Peyer's patch (tissue), 4 donors: ENCODE measurements at regions not wholly inside any gene's neighbourhood (a gene's known extent, or its start where the extent isn't known, plus 50 kb on each side); places are given as distances from the start of the nearest gene placed in this dataset.

ENCODE experiments used
- DNase-seq, 3 donors: peaks; one replicate each; pipeline ENCODE4 v3.0.0-alpha.2; 2017 to 2019
- H3K27ac ChIP-seq, 4 donors: fragments of 200-600 bp; sonication (generic); one replicate each; pipeline ENCODE4 v1.5.1; 2016 to 2019
- H3K27me3 ChIP-seq, 2 donors: fragments of 200-600 bp; sonication (generic); one replicate each; pipeline ENCODE4 v1.5.1; 2019
- H3K36me3 ChIP-seq, 3 donors: fragments of 200-600 bp; sonication (generic); one replicate each; pipeline ENCODE4 v1.5.1; 2016 to 2019
- H3K4me1 ChIP-seq, 4 donors: fragments of 200-600 bp; sonication (generic); one replicate each; pipeline ENCODE4 v1.5.1; 2016 to 2019
- H3K4me3 ChIP-seq, 4 donors: fragments of 200-600 bp; sonication (generic); 1 replicate in 3 of 4; 2 replicates in 1 of 4; pipeline ENCODE4 v1.5.1; 2016 to 2019; ENCODE audit warnings: mild to moderate bottlenecking in 1 of 4
- H3K9me3 ChIP-seq, 4 donors: fragments of 200-600 bp; sonication (generic); one replicate each; pipeline ENCODE4 v1.5.1; 2016 to 2019; ENCODE audit warnings: mild to moderate bottlenecking in 1 of 4
- POLR2A ChIP-seq, 2 donors: fragments of 450-650 bp; IDR thresholded peaks; one replicate each; pipeline ENCODE4 v1.5.1; 2017; ENCODE audit warnings: antibody characterized with exemption in 2 of 2, mild to moderate bottlenecking in 2 of 2, moderate library complexity in 2 of 2
- TF ChIP-seq, protein P1 (sequence below), 6 experiments: fragments of 450-650 bp in 4 of 6; fragments of 200-600 bp in 2 of 6; sonication (generic) in 1 of 6; IDR thresholded peaks; one replicate each; pipeline ENCODE4 v1.5.1; 2017 to 2019; ENCODE audit warnings: antibody characterized with exemption in 6 of 6, mild to moderate bottlenecking in 3 of 6, moderate library complexity in 1 of 6

DNA sequence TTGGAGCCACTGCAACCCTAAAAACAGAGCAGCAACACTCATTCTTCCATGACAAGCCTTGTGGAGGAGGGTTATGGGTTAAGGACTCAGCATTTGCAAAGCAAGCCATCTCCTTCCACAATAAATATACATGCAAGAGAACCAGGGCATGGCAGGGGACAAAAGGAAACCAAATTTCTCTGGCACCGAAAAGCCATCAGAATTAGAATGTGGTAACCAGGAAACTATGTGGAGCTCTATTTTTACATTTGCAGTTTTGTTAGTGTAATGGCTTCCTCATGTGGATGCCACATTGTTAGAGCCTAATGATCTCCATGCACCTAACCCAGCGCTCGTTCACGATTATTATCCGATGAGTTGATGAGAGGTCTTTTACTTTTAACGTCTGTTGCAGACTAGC is 91.7 kb downstream of the NAV1 start:
- Histone ChIP-seq H3K4me1 (peaks cover 0 to 13% (median 0%) of the 10 kb centered on the region in 4 donors), H3K36me3 (no peaks in the 10 kb centered on the region), H3K27me3 (no peaks in the 10 kb centered on the region), H3K4me3 (no peak overlapping the region), H3K9me3 (no peaks in the 10 kb centered on the region), H3K27ac (no peak overlapping the region)
- TF ChIP-seq POLR2A (IDR thresholded peaks at IDR 0.05), result no peak
- TF ChIP-seq, protein P1, sequence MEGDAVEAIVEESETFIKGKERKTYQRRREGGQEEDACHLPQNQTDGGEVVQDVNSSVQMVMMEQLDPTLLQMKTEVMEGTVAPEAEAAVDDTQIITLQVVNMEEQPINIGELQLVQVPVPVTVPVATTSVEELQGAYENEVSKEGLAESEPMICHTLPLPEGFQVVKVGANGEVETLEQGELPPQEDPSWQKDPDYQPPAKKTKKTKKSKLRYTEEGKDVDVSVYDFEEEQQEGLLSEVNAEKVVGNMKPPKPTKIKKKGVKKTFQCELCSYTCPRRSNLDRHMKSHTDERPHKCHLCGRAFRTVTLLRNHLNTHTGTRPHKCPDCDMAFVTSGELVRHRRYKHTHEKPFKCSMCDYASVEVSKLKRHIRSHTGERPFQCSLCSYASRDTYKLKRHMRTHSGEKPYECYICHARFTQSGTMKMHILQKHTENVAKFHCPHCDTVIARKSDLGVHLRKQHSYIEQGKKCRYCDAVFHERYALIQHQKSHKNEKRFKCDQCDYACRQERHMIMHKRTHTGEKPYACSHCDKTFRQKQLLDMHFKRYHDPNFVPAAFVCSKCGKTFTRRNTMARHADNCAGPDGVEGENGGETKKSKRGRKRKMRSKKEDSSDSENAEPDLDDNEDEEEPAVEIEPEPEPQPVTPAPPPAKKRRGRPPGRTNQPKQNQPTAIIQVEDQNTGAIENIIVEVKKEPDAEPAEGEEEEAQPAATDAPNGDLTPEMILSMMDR (IDR thresholded peaks at IDR 0.05), result no peak
- DNase-seq, result no peak

DNA sequence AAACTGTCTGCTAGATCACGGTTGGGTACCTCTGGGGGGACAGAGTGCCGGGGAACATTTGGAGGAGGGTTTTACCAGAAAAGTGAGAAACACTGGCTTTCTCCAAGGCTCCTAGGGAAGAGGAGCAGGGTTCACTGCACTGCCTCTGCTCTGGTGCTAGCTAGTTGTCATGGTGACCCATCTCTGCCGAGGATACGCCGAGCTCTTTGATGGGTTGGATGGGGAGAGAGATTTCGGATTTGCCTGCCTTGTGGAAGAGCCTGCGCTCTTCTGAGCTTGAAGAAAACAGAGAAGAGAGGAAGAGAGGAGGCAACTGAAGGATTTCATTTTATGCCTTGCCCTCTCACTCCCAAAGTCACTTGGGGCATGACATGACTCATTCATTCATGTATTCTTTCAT is 92.1 kb downstream of the NAV1 start:
- no peaks in the 10 kb centered on the region for H3K36me3 ChIP-seq
- DNase-seq, result no peak
- H3K27me3 ChIP-seq, result no peaks in the 10 kb centered on the region
- H3K4me1 ChIP-seq, result peaks cover 0 to 13% (median 0%) of the 10 kb centered on the region in 4 donors
- no peak overlapping the region for H3K4me3 ChIP-seq
- no peaks in the 10 kb centered on the region for H3K9me3 ChIP-seq
- TF ChIP-seq POLR2A (IDR thresholded peaks at IDR 0.05), result no peak
- TF ChIP-seq, protein P1 (IDR thresholded peaks at IDR 0.05), result no peak
- H3K27ac ChIP-seq, result no peak overlapping the region

DNA sequence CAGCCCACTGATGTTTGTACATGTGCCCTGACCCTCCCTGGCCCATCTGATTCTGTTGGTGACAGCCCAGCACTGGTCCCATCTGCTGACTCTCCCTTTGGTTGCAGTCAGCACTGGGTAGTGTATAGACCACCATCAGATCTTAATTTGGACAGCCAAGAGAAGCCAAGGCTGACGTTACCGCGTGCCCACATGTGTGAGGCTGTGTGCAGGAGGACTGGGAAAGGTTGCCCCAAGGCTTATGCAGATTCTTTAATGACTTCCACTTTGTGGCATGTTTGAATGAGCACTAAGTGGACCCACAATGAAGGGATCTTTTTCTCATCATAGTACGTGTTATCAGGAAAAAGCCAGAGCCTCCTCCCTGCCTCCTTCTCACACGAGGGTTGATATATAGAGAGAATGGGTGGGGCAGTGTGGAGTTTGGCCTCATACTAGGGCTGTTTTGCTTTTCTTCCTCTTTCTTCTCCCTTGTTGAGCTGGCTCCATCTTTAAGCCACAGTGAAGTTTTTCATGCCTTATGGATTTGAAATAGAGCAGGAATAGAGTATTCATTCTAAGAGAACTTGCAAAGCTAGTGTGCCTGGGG is 93.5 kb downstream of the NAV1 start:
- Histone ChIP-seq H3K27me3 (no peaks in the 10 kb centered on the region), H3K4me3 (no peak overlapping the region), H3K36me3 (no peaks in the 10 kb centered on the region), H3K4me1 (peaks cover 0 to 13% (median 0%) of the 10 kb centered on the region in 4 donors), H3K9me3 (no peaks in the 10 kb centered on the region), H3K27ac (no peak overlapping the region)
- no peak for DNase-seq
- TF ChIP-seq POLR2A (IDR thresholded peaks at IDR 0.05), result no peak
- TF ChIP-seq, protein P1 (IDR thresholded peaks at IDR 0.05), result no peak

DNA sequence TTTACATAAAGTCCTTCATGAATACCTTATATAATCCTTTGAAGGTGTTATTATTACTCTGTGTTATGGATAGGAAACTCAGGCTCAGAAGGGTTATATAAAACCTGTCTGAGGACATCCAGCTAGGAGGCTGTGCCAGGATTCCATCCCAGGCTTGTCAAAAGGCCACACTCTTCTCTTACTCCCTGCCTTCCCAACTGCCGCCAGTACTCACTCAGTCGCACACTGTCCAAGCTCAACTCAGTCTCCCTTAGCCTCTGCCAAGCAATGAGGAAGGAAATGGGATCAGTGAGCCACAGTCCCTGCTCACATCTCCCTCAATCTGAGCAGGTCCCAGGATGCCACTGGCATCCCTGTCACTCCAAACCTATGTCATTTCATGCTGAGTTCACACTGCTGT is 94.4 kb downstream of the NAV1 start:
- no peak for DNase-seq
- Histone ChIP-seq H3K4me1 (peaks cover 0 to 13% (median 0%) of the 10 kb centered on the region in 4 donors), H3K4me3 (no peak overlapping the region)

DNA sequence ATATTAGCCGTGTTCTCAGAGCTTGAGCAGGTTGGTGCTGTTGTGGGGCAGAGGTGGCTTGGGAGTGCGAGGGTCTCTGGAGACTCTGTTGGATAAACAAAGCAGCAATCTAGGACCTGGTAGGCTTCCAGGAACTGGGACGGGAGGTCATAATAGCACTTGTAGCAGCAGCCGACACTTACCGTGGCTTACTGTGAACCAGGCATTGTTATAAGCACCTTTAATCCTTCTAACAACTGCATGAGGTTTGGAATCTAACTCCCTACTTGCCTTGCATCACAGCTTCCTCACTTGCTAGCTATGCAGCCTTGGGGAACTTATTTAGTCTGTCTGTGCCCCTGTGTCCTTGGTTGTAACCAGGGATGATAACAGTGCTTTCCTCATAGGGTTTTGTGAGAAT is 94.9 kb downstream of the NAV1 start:
- no peak for DNase-seq
- no peak overlapping the region for H3K4me3 ChIP-seq
- TF ChIP-seq, protein P1 (IDR thresholded peaks at IDR 0.05), result no peak
- no peaks in the 10 kb centered on the region for H3K9me3 ChIP-seq
- H3K36me3 ChIP-seq, result no peaks in the 10 kb centered on the region
- H3K27me3 ChIP-seq, result no peaks in the 10 kb centered on the region
- H3K4me1 ChIP-seq, result peaks cover 0 to 13% (median 0%) of the 10 kb centered on the region in 4 donors
- no peak overlapping the region for H3K27ac ChIP-seq

More for the DNA sequence above, 94.4 kb downstream of the NAV1 start:
- H3K27ac ChIP-seq, result no peak overlapping the region
- TF ChIP-seq, protein P1 (IDR thresholded peaks at IDR 0.05), result no peak
- TF ChIP-seq POLR2A (IDR thresholded peaks at IDR 0.05), result no peak
- H3K27me3 ChIP-seq, result no peaks in the 10 kb centered on the region
- no peaks in the 10 kb centered on the region for H3K9me3 ChIP-seq
- H3K36me3 ChIP-seq, result no peaks in the 10 kb centered on the region

DNA sequence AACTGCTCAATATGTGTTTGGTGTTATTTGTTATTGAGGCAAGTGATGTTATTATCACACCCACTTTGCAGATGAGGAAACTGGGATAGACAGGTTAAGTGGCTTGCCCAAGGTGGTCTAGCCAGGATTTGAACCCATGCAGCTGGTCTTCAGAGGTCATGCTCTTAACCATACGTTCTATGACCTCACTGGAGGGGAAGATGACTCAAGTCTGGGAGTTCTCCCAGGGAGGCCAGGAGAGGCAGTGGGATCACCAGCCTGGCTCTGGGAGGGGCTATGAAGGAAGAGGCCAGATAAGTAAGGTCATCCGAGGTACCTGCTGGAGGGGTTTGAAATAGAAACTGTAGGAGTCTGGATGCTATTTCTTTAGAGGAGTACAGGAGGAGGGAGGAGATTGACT is 95.3 kb downstream of the NAV1 start:
- Histone ChIP-seq H3K27me3 (no peaks in the 10 kb centered on the region), H3K4me1 (peaks cover 0 to 13% (median 0%) of the 10 kb centered on the region in 4 donors), H3K4me3 (no peak overlapping the region), H3K36me3 (no peaks in the 10 kb centered on the region), H3K27ac (no peak overlapping the region), H3K9me3 (no peaks in the 10 kb centered on the region)
- no peak for DNase-seq
- TF ChIP-seq POLR2A (IDR thresholded peaks at IDR 0.05), result no peak
- TF ChIP-seq, protein P1 (IDR thresholded peaks at IDR 0.05), result no peak
